GM12892 (cell line): ENCODE measurements at regions not wholly inside any gene's neighbourhood (a gene's known extent, or its start where the extent isn't known, plus 50 kb on each side); places are given as distances from the start of the nearest gene placed in this dataset.

Experiments
- POLR2A ChIP-seq: IDR thresholded peaks from 2 replicates; pipeline ENCODE4 v1.6.1; 2011; ENCODE audit warnings: low read depth, low read length, control low read depth
- POLR2AphosphoS5 ChIP-seq: IDR thresholded peaks from 2 replicates; pipeline ENCODE4 v1.6.1; 2011; ENCODE audit warnings: low read depth, low read length, control low read depth

DNA sequence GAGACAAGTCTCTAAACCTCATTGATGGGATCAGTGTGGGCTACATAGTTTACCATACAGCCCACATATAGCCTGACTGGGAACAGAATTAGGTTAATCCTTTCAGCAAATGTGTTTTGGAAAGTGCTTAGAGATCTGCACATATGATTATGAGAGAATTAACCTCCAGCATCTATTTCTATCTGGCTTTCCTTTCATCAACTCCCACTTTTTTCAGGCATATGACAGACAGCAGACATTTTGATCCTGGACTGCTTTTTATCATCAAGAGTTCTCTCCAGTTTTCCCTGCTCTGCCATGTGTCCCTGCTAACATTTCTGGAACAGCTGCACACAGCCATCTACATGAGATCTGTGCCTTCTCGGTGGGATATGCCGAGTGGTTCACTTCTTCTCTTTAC, 139.5 kb upstream of the LRP1B start:
- no peak for TF ChIP-seq POLR2A
- TF ChIP-seq POLR2AphosphoS5, result no peak
